ENCODE measurements at regions not wholly inside any gene's neighbourhood (a gene's known extent, or its start where the extent isn't known, plus 50 kb on each side); places are given as distances from the start of the nearest gene placed in this dataset.

GRCh38 chr2:219998107-219998506, 370.7 kb downstream of the SLC4A3 start:
- no peak for TF ChIP-seq CTCF (IDR thresholded peaks at IDR 0.05)
- TF ChIP-seq POLR2AphosphoS5 (IDR thresholded peaks at IDR 0.05) = no peak
- no peak for TF ChIP-seq POLR2A (IDR thresholded peaks at IDR 0.05)

All from transverse colon (tissue), 4 donors.